Endodermal cell (in vitro differentiated cells): ENCODE measurements at regions not wholly inside any gene's neighbourhood (a gene's known extent, or its start where the extent isn't known, plus 50 kb on each side); places are given as distances from the start of the nearest gene placed in this dataset.

Source experiments
- DNase-seq: peaks from one replicate; pipeline ENCODE4 v3.0.0-alpha.2; 2017
- H3K27ac ChIP-seq: 2 replicates; pipeline ENCODE4 v1.5.1; 2013; ENCODE audit warnings: mild to moderate bottlenecking, low read depth, low read length, moderate library complexity
- H3K27me3 ChIP-seq: 2 replicates; pipeline ENCODE4 v1.6.1; 2013; ENCODE audit warnings: mild to moderate bottlenecking, low read length, moderate library complexity; ENCODE audit not compliant: insufficient read depth, control insufficient read depth, poor library complexity, severe bottlenecking
- H3K36me3 ChIP-seq: 2 replicates; pipeline ENCODE4 v1.7.0; 2013; ENCODE audit warnings: mild to moderate bottlenecking, low read length, moderate library complexity; ENCODE audit not compliant: control insufficient read depth, insufficient read depth
- H3K4me1 ChIP-seq: one replicate; pipeline ENCODE4 v1.7.0; 2013; ENCODE audit warnings: low read length; ENCODE audit not compliant: control insufficient read depth, insufficient read depth
- H3K4me3 ChIP-seq: 2 replicates; pipeline ENCODE4 v1.5.1; 2013; ENCODE audit warnings: mild to moderate bottlenecking, low read length, moderate library complexity
- H3K9ac ChIP-seq: 2 replicates; pipeline ENCODE4 v1.6.1; 2013; ENCODE audit warnings: mild to moderate bottlenecking, low read length, moderate library complexity; ENCODE audit not compliant: poor library complexity, severe bottlenecking; ENCODE audit errors: extremely low read depth
- H3K9me3 ChIP-seq: 2 replicates; pipeline ENCODE4 v1.6.1; 2013; ENCODE audit warnings: mild to moderate bottlenecking, low read length, moderate library complexity; ENCODE audit not compliant: control insufficient read depth
- H3K27ac Mint-ChIP-seq: 2 replicates; pipeline ENCODE4 v1.8.0; 2020; ENCODE audit warnings: mixed read lengths
- H3K27me3 Mint-ChIP-seq: 2 replicates; pipeline ENCODE4 v1.8.0; 2021; ENCODE audit warnings: mild to moderate bottlenecking, mixed read lengths; ENCODE audit not compliant: insufficient read depth
- H3K36me3 Mint-ChIP-seq: 2 replicates; pipeline ENCODE4 v1.8.0; 2020; ENCODE audit warnings: low read depth, mixed read lengths
- H3K4me1 Mint-ChIP-seq: 2 replicates; pipeline ENCODE4 v1.8.0; 2020; ENCODE audit warnings: mixed read lengths
- H3K4me3 Mint-ChIP-seq: 2 replicates; pipeline ENCODE4 v1.8.0; 2020; ENCODE audit warnings: mild to moderate bottlenecking, moderate library complexity, mixed read lengths
- H3K9me3 Mint-ChIP-seq: 2 replicates; pipeline ENCODE4 v1.8.0; 2020; ENCODE audit warnings: mild to moderate bottlenecking, mixed read lengths
- CTCF ChIP-seq: fragments of 200-600 bp; sonication (generic); conservative IDR thresholded peaks from 2 replicates; pipeline ENCODE4 v1.5.0; 2021; ENCODE audit warnings: antibody characterized with exemption, mild to moderate bottlenecking
- WGBS, 2 experiments: methylation state at CpG; one replicate each; pipeline versions ENCODE4 v1.1.5 to v1.1.7; 2013; ENCODE audit warnings: missing lambda C conversion rate in 2 of 2, mixed read lengths in 1 of 2; ENCODE audit not compliant: insufficient coverage in 1 of 2, insufficient read length in 1 of 2; 5-methylcytosine and 5-hydroxymethylcytosine counted together

- Histone ChIP-seq H3K36me3 (no peaks in the 10 kb centered on the region), H3K9ac (no peak overlapping the region), H3K4me1 (no peaks in the 10 kb centered on the region), H3K9me3 (no peaks in the 10 kb centered on the region), H3K4me3 (no peak overlapping the region), H3K27me3 (no peaks in the 10 kb centered on the region), H3K27ac (no peak overlapping the region)
- Mint-ChIP-seq H3K4me1 (peaks cover 3% of the 10 kb centered on the region), H3K9me3 (peaks cover 1% of the 10 kb centered on the region), H3K27me3 (no peaks in the 10 kb centered on the region), H3K4me3 (no peak overlapping the region), H3K27ac (no peak overlapping the region), H3K36me3 (no peaks in the 10 kb centered on the region)
- TF ChIP-seq CTCF = no peak
- WGBS, 2 experiments = 93 to 99% methylated on average over 7 to 8 of the region's 8 CpGs
- DNase-seq = no peak
These were observed 396.5 kb upstream of the NPVF start for GRCh38 chr7:25624833-25625232.

DNA sequence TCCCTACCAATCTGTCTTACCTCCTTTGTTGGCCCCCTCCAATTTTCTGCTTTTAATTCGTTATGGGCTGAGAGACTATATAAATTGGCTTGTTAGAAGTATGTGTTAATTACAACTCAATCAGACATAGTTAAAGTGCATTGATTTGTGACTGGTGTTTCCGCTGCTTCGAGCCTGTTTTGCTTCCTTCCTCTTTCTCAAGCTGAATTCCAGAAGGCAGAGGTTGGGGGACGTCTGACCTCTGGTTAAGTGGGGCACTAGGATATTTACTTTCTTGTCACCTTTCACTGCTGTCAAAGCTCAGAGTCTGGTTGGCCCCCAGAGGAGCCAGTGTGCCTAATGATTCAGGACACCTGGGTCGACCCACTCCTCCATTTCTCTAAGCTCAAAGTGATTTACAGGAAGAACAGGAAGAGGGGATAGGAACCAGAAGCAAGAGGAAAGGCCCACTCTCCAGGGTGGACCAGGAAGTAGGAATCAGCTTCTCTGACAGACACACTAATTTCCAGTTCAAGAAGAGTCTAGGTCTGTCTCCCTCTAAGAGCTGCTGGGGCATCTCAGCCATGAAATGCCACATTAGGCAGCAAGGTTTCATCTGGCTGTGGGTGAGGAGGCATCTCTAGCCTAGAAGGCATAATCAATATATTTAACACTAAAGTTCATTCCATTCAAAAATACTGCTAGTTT lies 397.2 kb upstream of the NPVF start:
- H3K27me3 Mint-ChIP-seq = no peaks in the 10 kb centered on the region
- H3K4me1 ChIP-seq = no peaks in the 10 kb centered on the region
- H3K9me3 ChIP-seq = no peaks in the 10 kb centered on the region
- TF ChIP-seq CTCF = no peak
- H3K9ac ChIP-seq = no peak overlapping the region
- H3K36me3 Mint-ChIP-seq = no peaks in the 10 kb centered on the region
- 96 to 100% methylated on average over 1 to 5 of the region's 5 CpGs for WGBS, 2 experiments
- H3K27ac Mint-ChIP-seq = no peak overlapping the region
- no peak overlapping the region for H3K4me3 Mint-ChIP-seq
- no peaks in the 10 kb centered on the region for H3K27me3 ChIP-seq
- peaks cover 1% of the 10 kb centered on the region for H3K9me3 Mint-ChIP-seq
- no peaks in the 10 kb centered on the region for H3K36me3 ChIP-seq
- peaks cover 3% of the 10 kb centered on the region for H3K4me1 Mint-ChIP-seq
- H3K27ac ChIP-seq = no peak overlapping the region
- DNase-seq = no peak
- no peak overlapping the region for H3K4me3 ChIP-seq

- H3K4me1 ChIP-seq = no peaks in the 10 kb centered on the region
- no peaks in the 10 kb centered on the region for H3K36me3 ChIP-seq
- Mint-ChIP-seq H3K27me3 (no peaks in the 10 kb centered on the region), H3K36me3 (no peaks in the 10 kb centered on the region), H3K9me3 (no peaks in the 10 kb centered on the region), H3K27ac (no peak overlapping the region), H3K4me3 (no peak overlapping the region), H3K4me1 (peaks cover 3% of the 10 kb centered on the region)
- no peak for TF ChIP-seq CTCF
- H3K4me3 ChIP-seq = no peak overlapping the region
- DNase-seq = no peak
- WGBS, 2 experiments = 89 to 93% methylated on average over 3 to 4 of the region's 4 CpGs
- no peak overlapping the region for H3K9ac ChIP-seq
- no peaks in the 10 kb centered on the region for H3K27me3 ChIP-seq
- H3K9me3 ChIP-seq = no peaks in the 10 kb centered on the region
- H3K27ac ChIP-seq = no peak overlapping the region
These were observed 398.3 kb upstream of the NPVF start for GRCh38 chr7:25626451-25627131.
